Amygdala (tissue), 56 donors: ENCODE measurements at regions not wholly inside any gene's neighbourhood (a gene's known extent, or its start where the extent isn't known, plus 50 kb on each side); places are given as distances from the start of the nearest gene placed in this dataset.

Experiments
- DNase-seq, 56 donors: peaks; one replicate each; lab custom pipeline; 2025; lab: John Stamatoyannopoulos, UW

GRCh38 chr13:106799781-106800335 is 231.9 kb upstream of the ARGLU1 start:
- no peak for DNase-seq

GRCh38 chr13:106797081-106797640 is 229.2 kb upstream of the ARGLU1 start:
- no peak for DNase-seq

- DNase-seq: no peak
Measured at GRCh38 chr13:106796280-106797047, 228.5 kb upstream of the ARGLU1 start.

GRCh38 chr13:106795847-106796246 is 227.9 kb upstream of the ARGLU1 start:
- DNase-seq: no peak

- DNase-seq: no peak
Measured at GRCh38 chr13:106794117-106794516, 226.2 kb upstream of the ARGLU1 start.

GRCh38 chr13:106789911-106790310 is 222.0 kb upstream of the ARGLU1 start:
- DNase-seq: no peak

- DNase-seq: no peak
Measured at GRCh38 chr13:106786006-106786563, 218.1 kb upstream of the ARGLU1 start.

- DNase-seq: no peak
Measured at GRCh38 chr13:106774621-106775020, 206.7 kb upstream of the ARGLU1 start.

- no peak for DNase-seq
Measured at GRCh38 chr13:106772006-106772601, 204.2 kb upstream of the ARGLU1 start.

GRCh38 chr13:106768991-106769390 is 201.1 kb upstream of the ARGLU1 start:
- DNase-seq: no peak

- no peak for DNase-seq
Measured at GRCh38 chr13:106762708-106763107, 194.8 kb upstream of the ARGLU1 start.

GRCh38 chr13:106756446-106756845 is 188.5 kb upstream of the ARGLU1 start:
- DNase-seq: no peak

- no peak for DNase-seq
Measured at GRCh38 chr13:106755542-106755941, 187.6 kb upstream of the ARGLU1 start.

- DNase-seq: no peak
Measured at GRCh38 chr13:106753251-106753650, 185.3 kb upstream of the ARGLU1 start.

- DNase-seq: no peak
Measured at GRCh38 chr13:106752584-106753170, 184.7 kb upstream of the ARGLU1 start.

- DNase-seq: no peak
Measured at GRCh38 chr13:106748785-106749184, 180.8 kb upstream of the ARGLU1 start.

GRCh38 chr13:106744516-106744915 is 176.6 kb upstream of the ARGLU1 start:
- no peak for DNase-seq

GRCh38 chr13:106738186-106738678 is 170.3 kb upstream of the ARGLU1 start:
- DNase-seq: no peak

- DNase-seq: no peak
Measured at GRCh38 chr13:106736941-106737340, 169.0 kb upstream of the ARGLU1 start.

GRCh38 chr13:106734198-106734597 is 166.3 kb upstream of the ARGLU1 start:
- no peak for DNase-seq

- no peak for DNase-seq
Measured at GRCh38 chr13:106723036-106723435, 155.1 kb upstream of the ARGLU1 start.
